Gastrocnemius medialis (tissue), 4 donors: ENCODE measurements at regions not wholly inside any gene's neighbourhood (a gene's known extent, or its start where the extent isn't known, plus 50 kb on each side); places are given as distances from the start of the nearest gene placed in this dataset.

Source experiments
- CTCF ChIP-seq, 5 experiments: fragments of 450-650 bp in 3 of 5; fragments of 200-600 bp in 2 of 5; sonication (generic) in 2 of 5; IDR thresholded peaks in 4 of 5; conservative IDR thresholded peaks in 1 of 5; 1 replicate in 4 of 5; 2 replicates in 1 of 5; pipeline ENCODE4 v1.5.1; 2016 to 2019; ENCODE audit warnings: antibody characterized with exemption in 5 of 5, mild to moderate bottlenecking in 3 of 5, moderate library complexity in 3 of 5
- POLR2A ChIP-seq, 2 donors: fragments of 450-650 bp; IDR thresholded peaks; one replicate each; pipeline ENCODE4 v1.6.1; 2017; ENCODE audit warnings: antibody characterized with exemption in 2 of 2, mild to moderate bottlenecking in 2 of 2, moderate library complexity in 2 of 2

GRCh38 chr10:131766096-131766495 is 134.7 kb upstream of the PPP2R2D start:
- TF ChIP-seq POLR2A (IDR thresholded peaks at IDR 0.05) (no peak), CTCF (IDR thresholded peaks at IDR 0.05 in 4 of 5, conservative IDR thresholded peaks at IDR 0.05 in 1 of 5) (no peak)
